ENCODE measurements at regions not wholly inside any gene's neighbourhood (a gene's known extent, or its start where the extent isn't known, plus 50 kb on each side); places are given as distances from the start of the nearest gene placed in this dataset.

DNA sequence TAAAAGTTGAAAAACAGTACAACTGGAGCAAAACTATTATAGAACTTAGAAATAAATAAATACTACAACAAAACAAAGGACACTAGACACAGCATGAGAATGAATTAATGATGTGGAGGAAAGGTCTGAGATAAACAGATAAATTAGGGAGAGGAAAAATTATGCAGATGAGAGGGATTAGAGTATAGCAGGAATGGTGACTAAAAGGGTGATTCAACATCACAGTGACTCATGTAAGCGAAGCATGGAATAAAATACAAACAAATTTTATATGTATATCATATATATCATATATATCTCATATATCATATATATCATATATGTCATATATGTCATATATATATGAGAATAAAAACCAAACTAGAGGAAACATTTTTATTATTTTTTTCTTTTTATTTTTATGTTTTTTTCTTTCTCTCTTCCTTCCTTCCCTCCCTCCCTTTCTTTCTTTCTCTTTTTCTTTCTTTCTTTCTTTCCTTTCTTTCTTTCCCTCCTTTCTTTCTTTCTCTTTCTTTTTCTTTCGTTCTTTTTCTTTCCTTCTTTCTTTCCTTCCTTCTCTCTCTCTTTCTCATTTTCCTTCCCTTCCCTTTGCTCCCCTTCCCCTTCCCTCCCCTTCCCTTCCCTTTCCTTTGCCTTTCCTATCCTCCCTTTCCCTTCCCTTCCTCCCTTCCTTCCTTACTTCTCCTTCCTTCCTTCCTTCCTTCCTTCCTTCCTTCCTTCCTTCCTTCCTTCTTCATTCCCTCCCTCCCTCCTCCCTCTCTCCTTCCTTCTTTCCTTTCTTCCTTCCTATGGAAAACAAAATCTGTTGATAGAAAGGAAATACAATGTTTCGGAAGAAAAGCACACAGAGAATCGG, 1014.6 kb downstream of the GRIK2 start:
- DNase-seq = no peak

DNA sequence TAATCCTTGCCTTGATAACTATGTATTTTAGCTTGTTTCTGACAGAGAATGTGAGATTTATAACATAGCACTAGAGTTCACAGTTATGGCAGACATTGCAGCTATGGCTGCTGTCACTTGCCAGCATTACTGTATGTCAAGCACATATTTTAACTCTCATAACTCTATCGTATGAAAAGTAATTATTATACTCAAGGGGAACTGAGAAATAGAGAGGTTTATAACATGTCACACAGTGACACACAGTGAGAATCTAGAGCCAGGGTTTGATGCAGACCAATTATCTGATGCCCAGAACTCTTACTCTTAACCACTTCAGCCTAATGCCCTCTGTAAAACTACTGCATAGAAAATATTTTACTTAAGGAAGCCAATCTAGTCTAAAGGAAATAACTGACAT, 1012.4 kb downstream of the GRIK2 start:
- no peak for DNase-seq

DNA sequence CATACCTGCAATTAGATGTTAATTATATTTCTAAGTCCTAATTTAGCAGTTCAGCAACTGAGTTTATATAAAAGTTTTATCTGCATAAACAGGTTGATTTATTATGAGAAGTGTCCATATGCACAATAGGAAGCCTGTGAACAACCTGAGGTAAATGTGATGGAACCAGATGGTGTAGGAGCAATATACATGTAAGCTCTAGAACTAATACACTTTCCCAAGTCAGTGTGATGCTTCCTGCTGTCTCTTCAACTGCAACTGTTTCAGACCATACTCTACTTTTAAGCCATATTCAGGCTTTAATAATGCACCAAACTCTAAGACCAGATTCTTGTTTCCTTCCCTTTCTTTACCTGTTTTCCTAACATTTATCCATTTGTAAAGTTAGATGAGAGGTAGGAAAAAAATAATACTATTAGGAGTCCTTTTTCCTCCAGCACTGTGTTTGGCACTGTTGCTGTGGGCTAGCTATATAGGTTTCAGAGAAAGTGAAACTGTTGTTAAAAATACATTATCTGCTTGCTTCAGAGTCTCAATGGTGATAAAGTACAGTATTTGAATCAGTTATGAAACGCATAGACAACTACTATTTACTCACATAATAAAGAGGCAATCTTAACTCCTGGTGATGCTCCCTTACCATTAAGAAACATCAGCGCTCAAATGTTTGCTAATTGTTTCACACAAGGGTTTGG, 1009.3 kb downstream of the GRIK2 start:
- no peak for DNase-seq

DNA sequence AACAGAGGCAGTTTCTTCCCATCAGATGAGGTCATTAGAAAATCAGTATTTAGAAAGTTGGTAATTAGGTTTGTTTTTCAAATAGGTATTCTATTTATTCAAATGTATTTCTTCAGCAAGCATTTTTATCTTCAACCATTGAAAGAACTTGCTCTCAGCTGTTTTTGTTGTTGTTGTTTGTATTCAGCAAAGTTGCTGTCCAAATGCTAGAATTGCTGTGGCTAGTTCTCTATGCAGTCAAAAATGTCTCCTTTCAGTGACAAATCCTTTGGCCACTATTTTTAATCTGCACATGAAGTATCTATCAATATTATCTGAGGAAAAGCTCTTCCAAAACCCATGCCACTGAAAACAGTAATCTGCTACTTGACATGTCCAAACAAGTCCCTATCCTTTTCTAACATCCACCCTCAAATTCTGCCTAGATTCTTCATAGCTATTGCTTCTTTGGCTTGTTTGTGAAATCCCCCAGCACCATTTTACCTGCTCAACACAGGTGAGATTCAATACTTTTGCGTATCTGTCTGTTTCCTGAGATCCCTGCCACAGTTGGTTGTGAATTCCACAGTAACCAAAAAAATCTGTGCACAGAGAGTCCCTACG, 1005.4 kb downstream of the GRIK2 start:
- no peak for DNase-seq

DNA sequence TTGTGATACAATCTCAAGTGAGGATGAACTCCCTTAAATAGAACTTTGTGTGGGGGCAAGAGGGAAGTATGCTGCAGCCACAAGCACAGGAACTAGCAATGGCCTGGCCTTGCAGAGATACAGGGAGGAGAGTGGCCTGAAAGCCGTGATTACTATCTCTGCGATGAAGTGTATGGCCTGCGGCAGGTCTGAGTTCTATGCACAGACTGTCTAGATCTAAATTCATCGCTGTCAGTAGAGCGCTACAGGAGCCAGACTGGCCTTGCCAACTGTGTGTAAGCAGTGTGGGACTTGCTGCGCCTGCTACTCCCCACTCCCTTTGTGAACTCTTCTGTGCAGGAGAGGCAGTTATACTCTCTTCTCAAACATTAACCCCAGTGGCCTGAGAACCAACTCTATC, 997.0 kb downstream of the GRIK2 start:
- no peak for DNase-seq

DNA sequence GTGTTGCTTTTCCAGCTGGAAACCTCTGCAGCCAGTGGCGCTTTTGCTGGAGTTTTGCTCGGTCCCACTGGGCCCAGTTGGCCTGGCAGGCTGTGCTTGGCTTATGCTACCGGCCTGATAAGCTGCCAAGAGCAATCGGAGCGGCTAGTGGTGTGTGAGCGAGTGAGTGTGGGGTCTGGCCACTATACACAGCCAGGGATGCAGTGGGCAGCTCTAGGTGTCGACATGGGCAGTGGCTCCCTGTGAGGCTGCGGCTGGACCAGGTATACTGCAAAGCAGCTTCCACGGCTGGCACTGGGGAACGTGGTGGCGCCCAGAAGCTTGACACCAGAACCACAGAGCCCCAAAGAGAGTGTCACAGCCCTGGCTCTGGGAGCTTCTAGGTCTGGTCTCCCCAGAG, 996.5 kb downstream of the GRIK2 start:
- no peak for DNase-seq

DNA sequence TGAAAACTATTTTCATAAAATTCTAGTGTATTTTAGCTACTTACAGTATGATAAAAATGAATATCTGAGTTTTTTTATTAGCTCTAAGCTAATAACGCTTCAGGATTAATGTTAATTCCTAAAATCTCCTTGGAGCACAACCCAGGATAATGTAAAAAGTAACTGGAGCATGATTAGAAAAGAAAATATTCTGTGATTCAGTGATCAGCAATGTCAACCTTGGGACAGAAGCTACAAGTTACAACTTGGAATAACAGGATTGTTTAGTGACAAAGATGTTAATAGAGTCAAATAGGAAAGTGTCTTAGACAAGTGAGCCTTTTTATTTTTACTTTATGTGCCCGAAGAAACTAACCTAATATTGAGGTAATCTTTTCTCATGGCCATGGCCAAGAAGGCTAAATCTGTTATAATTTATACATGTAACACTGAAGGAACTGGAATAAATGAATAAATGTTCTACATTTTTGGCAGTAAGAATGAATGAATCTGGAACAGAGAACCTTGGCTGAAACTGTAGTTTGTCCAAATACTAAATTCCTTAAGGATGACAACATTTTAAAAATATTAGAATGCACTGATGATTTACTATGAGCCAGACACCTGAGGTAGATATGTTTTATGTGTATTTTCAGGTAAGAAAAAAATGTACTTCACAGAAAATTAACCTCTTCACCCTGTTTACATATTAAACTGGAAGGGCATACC, 994.0 kb downstream of the GRIK2 start:
- DNase-seq = no peak

DNA sequence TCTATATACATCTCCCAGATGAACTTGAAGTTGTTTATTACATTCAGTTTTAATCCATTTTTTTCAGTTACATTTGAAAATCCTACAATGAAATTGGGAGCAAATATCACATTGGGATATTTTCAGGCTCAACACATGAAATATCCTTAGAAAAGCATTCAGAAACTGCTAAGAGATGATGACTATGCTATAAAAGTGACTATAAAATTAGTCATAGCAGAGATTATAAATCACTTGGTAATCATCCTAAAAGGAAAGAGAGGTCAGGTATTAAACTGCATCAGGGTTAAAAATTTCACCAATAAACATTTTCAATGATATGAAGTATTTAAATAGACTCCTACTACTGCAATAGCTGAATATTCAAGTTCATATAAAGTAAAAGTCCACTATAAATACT, 987.7 kb downstream of the GRIK2 start:
- DNase-seq = no peak

DNA sequence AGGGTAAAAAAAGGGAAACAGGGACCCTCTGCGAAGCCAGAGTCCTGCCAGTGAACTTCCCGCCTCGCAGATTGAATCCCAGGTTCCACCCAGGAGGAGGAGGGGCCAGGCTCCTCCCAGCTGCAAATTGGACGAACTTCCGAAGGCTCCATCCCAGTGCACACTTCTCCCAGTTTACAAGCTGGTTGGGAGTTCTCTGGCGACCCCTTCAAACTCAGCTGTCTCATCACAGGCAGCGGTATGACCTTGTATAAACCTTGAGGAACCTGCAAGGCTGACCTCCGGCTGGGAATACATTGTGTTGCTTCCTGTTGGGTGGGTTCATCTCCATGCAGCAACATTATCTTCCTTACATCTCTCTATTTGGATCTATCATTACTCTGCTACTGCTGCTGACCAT, 962.7 kb downstream of the GRIK2 start:
- DNase-seq = no peak

DNA sequence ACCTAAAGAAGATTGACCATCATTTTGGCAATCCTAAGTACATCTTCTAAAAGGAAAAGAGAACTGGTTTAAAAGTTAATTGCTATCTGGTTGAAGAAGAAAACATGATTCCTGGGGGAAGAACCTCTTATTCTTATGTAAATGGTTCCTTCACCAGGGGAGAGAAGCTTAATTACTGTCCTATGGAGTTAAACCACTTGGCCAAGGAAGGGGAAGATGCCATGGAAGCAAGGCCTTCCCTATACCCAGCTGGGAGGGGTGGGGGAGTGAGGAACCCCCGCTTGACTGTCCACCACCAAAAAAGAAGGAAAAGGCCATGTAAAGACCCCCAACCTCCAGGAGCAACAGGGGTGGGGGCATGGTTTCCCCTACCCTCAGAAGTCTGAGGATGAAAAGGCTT, 962.1 kb downstream of the GRIK2 start:
- DNase-seq = no peak

DNA sequence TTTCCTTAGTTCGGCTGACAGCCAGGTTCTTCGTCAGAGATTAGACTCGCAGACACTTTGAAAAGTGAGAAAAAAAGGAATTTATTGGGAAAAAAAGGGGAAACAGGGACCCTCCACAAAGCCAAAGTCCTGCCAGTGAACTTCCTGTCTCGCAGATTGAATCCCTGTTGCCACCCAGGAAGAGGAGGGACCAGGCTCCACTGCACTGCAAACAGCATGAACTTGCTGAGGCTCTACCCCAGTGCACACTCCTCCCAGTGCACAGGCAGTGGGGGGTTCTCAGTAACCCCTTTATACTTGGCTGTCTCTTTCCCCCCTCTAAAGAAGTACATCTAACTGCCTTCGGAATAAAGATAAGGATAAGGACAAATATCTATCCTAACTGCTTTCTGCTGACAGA, 959.0 kb downstream of the GRIK2 start:
- DNase-seq = no peak

DNA sequence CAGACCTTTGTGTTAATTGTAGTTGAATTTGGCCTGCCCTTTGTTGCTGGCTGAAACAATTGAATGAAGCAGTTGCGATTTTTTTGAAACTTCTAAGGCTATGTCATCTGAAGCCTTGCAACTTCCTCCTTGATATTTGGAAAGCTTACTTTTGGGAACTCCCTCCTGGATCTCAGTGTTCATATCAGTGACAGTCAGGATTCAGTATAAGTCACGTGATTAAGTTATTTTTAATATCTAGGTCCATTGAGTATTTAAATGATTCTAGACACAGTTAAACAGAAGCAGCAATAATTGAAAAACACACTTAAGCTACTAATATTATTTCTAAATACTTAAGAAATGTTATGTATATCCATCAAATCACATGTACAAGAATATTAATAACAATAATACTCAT, 951.3 kb downstream of the GRIK2 start:
- no peak for DNase-seq

DNA sequence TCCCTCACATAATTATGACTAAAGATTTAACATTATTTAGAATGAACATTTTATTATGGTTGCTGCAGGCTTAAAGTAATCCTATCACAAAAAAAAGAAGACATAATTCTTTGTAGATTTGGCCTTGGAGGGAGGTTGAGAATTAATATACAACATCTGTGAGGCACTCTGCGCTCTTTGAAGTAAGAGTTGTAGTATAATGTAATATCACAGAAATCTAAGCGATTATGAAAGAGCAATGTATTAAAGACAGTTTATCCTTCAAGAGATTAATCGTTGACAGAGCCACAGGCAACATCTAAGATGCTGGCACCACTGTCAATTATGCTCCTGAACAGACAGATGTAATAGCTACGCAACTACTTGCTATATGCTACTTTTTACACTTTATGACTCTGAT, 946.8 kb downstream of the GRIK2 start:
- no peak for DNase-seq

DNA sequence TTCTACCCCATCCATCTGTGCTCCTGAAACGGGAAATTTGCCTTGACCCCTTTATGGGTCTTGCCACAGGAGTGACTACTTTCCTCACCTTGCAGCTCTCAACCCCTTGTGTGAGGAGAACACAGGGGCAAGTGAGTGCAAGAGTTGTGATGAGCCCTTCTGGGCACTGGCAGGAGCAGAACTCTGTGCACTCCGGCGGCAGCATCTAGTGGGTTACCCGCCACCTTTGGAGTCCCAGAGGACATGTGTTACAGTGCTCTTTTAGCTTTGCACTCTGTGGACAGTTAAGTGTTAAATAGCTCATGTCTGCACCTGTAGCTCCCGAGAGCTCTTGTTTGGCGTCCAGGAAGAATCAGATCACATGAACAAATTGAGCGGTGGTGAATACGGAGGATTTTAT, 940.2 kb downstream of the GRIK2 start:
- no peak for DNase-seq

DNA sequence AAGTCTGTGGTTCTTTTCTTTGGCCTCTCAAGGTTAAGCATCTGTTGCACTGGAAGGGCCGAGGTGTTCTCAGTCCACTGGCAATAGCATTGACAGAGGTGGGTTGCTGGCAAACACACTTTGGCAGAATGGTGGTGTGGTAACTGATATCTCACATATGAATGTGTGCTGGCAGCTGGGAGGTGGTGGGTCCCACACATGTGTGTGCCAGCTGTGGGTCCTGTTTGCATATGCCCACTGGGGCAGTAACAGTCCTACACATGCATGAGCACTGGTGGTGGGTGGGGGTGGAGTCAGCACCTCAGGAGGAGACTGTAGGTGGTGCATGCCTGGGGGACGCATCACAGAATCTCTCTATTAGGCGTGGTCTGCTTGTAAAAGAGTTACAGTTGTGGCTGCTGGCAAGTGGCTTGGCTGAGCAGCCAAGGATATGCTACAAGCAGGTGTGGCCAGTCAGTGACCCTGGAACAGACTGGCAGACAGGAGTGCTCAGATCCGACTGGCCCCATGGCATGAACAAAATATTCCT, 934.3 kb downstream of the GRIK2 start:
- DNase-seq = no peak

DNA sequence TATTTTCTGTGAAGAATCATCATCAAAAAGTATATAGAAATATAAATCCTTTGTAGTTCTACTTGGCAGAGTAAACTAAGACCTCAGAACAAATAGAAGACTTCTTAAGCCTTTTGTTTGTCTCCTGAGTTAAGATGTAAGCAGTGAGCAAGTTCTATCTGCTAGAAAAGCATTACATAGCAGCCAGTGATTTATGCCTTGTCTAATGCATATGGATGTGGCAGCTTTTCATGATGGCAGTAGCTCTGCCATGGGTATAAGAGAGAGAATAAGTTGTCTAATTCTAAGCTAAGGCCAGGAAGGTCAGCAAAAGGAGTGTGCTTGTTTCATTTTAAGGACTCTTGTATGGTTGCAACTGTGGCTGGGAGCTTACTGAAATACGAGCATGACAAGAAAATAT, 920.2 kb downstream of the GRIK2 start:
- DNase-seq = no peak

DNA sequence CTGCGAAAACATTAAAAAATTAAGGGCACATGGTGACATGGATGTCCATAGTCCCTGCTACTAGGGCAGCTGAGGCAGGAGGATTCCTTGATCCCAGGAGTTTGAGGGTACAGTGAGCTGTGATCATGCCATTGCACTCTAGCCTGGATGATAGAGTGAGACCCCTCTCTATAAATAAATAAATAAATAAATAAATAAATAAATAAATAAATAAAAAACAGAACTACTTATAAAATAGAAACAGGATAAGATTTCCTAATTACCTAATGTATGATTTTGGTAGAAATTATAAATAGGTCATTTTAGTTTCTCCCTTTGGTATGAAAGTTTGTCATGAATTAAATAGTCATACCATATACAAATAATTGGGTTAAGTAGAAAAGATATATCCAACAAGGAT, 916.2 kb downstream of the GRIK2 start:
- DNase-seq = no peak

DNA sequence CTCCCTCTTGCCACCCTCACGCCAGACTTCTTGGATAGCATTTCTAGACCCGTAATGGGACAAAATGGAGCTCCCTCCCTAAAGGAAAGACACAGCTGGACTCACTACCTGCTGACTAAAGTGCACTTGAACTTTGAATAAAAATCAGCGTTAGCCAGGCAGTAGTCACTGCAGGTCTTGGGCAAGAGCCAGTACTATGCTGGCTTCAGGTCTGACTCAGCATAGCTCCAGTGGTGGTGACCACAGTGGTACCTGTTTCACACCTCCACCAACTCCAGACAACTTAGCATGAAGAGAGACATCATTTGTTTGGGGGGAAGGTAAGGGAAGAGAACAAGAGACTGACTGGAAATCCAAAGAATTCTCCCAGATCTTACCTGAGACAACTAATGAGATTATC, 906.8 kb downstream of the GRIK2 start:
- no peak for DNase-seq

DNA sequence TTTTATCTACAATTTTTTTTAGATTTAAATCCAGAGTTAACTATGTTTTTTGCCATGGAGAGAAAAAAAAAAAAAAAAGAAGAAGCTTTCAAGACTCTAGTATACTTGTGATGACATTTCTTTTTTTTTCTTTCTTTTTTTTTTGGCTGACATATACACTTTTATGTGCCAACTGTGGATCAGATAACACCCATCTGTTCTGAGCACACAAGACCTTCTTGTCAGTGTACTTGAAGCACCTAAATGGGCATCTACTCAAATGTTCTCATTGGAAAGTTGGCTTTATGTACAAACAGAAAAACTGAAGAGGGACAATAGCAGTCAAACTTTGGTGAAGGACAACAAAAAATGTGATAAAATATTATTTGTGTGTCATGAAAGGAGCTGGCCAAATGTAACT, 904.5 kb downstream of the GRIK2 start:
- DNase-seq = no peak
